ENCODE measurements at regions not wholly inside any gene's neighbourhood (a gene's known extent, or its start where the extent isn't known, plus 50 kb on each side); places are given as distances from the start of the nearest gene placed in this dataset.

DNA sequence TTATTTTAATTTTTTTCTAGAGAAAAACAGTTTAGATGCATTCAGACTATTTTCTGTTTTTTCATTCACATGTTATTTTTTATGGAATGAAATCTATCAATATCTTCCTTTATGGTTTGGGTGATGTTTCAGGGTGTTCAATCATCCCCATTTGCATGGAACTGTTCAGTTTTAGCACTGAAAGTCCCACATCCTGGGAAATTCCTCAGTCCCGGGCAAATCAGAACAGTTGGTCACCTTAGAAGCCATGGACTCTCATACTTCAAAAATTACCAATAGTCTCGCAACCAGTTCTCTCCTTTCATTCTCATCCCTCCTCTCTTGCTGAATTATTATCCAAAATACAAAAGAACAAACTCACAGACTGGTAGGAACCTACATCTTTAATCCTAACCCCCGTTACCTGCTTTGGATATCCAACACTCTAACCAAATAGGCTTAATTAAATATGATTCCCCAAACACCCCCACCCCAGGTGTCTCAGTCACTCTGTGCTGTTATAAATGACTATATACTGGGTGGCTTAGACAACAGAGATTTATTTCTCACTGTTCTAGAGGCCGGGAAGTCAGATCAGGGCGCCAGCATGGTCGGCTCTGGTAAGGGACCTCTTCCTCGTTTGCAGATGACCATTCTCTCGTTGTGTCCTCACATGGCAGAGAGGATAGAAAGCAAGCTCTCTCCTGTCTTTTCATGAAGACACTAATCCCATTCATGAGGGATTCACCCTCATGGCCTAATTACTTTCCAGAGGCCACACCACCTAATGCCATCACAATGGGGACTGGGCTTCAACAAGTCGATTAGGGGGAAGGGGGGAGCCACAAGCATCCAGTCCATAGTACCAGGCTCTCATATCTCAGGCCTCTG, 57.7 kb upstream of the SLC1A4 start:
- POLR2A ChIA-PET = interaction anchor here (0.6 kb wide), 1 partner anchor 78 kb away, joined by 3 read pairs; no protein-coding TSS in a partner anchor
- 35% methylated on average over 9 of the region's 9 CpGs for WGBS (ENCODE audit: low lambda C conversion rate)
- Histone ChIP-seq H3K9me3 (no peaks in the 10 kb centered on the region), H2AFZ (ENCODE audit: low read depth) (no peak overlapping the region), H3K9me2 (no peaks in the 10 kb centered on the region), H3K4me2 (no peak overlapping the region), H3K27me3 (ENCODE audit: insufficient read depth) (peaks cover 29% of the 10 kb centered on the region; the same call in 1 of the 2 replicates), H3K4me1 (ENCODE audit: control insufficient read depth in 1 of 2, insufficient read depth in 2 of 2, low read depth in 1 of 2, low read length in 1 of 2) (no peaks in the 10 kb centered on the region), H3K4me3 (ENCODE audit: low read depth in 2 of 2, low read length in 1 of 2) (no peak overlapping the region), H3K79me2 (ENCODE audit: insufficient read depth) (no peaks in the 10 kb centered on the region), H3K27ac (ENCODE audit: low read depth in 2 of 2, low read length in 1 of 2) (no peak overlapping the region), H4K20me1 (ENCODE audit: insufficient read depth) (no peaks in the 10 kb centered on the region), H3K36me3 (replicated peaks in 1 of 2; ENCODE audit: control insufficient read depth in 1 of 2, insufficient read depth in 2 of 2, low read length in 1 of 2) (no peaks in the 10 kb centered on the region), H3K9ac (no peak overlapping the region), H3F3A (replicated peaks; ENCODE audit: insufficient read depth) (no peaks in the 10 kb centered on the region)
- DNase-seq = no peak
- TF ChIP-seq, protein P1, sequence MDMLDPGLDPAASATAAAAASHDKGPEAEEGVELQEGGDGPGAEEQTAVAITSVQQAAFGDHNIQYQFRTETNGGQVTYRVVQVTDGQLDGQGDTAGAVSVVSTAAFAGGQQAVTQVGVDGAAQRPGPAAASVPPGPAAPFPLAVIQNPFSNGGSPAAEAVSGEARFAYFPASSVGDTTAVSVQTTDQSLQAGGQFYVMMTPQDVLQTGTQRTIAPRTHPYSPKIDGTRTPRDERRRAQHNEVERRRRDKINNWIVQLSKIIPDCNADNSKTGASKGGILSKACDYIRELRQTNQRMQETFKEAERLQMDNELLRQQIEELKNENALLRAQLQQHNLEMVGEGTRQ (IDR thresholded peaks at IDR 0.05; ENCODE audit: borderline replicate concordance, low read depth, low read length) = no peak
- TF ChIP-seq TCF12 (IDR thresholded peaks at IDR 0.05) (no peak), TEAD4 (IDR thresholded peaks at IDR 0.05; ENCODE audit: borderline replicate concordance, insufficient read depth) (no peak), FOXM1 (IDR thresholded peaks at IDR 0.05; ENCODE audit: low read depth) (no peak)
- TF ChIP-seq, protein P2, sequence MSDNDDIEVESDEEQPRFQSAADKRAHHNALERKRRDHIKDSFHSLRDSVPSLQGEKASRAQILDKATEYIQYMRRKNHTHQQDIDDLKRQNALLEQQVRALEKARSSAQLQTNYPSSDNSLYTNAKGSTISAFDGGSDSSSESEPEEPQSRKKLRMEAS (IDR thresholded peaks at IDR 0.05; ENCODE audit: low read depth) = no peak
- TF ChIP-seq, protein P3, sequence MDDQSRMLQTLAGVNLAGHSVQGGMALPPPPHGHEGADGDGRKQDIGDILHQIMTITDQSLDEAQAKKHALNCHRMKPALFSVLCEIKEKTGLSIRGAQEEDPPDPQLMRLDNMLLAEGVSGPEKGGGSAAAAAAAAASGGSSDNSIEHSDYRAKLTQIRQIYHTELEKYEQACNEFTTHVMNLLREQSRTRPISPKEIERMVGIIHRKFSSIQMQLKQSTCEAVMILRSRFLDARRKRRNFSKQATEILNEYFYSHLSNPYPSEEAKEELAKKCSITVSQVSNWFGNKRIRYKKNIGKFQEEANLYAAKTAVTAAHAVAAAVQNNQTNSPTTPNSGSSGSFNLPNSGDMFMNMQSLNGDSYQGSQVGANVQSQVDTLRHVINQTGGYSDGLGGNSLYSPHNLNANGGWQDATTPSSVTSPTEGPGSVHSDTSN (IDR thresholded peaks at IDR 0.05) = no peak
- CTCF ChIA-PET = interaction anchor here (1.1 to 2.1 kb wide), 2 partner anchors 14 to 109 kb away, joined by 3 to 9 read pairs; no protein-coding TSS in a partner anchor

DNA sequence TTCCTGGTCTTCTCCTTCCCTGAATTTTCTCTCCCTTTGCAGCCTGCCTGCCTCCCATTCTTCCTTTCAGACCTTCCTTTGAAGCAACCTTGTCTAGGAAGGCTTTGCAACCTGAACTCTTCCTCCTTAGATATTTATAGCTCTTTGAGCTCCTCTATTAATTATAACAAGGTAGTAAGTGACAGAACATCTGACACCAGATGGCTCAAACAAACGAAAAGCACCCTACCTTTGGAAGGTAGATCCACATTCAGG, 57.2 kb upstream of the SLC1A4 start:
- H3F3A ChIP-seq (replicated peaks; ENCODE audit: insufficient read depth) = no peaks in the 10 kb centered on the region
- no peak overlapping the region for H3K4me3 ChIP-seq (ENCODE audit: low read depth in 2 of 2, low read length in 1 of 2)
- peaks cover 29% of the 10 kb centered on the region; the same call in 1 of the 2 replicates for H3K27me3 ChIP-seq (ENCODE audit: insufficient read depth)
- no peaks in the 10 kb centered on the region for H3K36me3 ChIP-seq (replicated peaks in 1 of 2; ENCODE audit: control insufficient read depth in 1 of 2, insufficient read depth in 2 of 2, low read length in 1 of 2)
- ChIA-PET POLR2A (interaction anchor here (0.6 kb wide), 1 partner anchor 77 kb away, joined by 3 read pairs; no protein-coding TSS in a partner anchor), CTCF (interaction anchor here (1.2 to 2.1 kb wide), 2 partner anchors 8 to 14 kb away, joined by 4 to 9 read pairs; no protein-coding TSS in a partner anchor)
- H3K79me2 ChIP-seq (ENCODE audit: insufficient read depth) = no peaks in the 10 kb centered on the region
- no peak overlapping the region for H2AFZ ChIP-seq (ENCODE audit: low read depth)
- no peaks in the 10 kb centered on the region for H3K9me3 ChIP-seq
- TF ChIP-seq YY1 (IDR thresholded peaks at IDR 0.05; ENCODE audit: low read depth) (no peak), FOXM1 (IDR thresholded peaks at IDR 0.05; ENCODE audit: low read depth) (no peak), EP300 (IDR thresholded peaks at IDR 0.05; ENCODE audit: borderline replicate concordance in 1 of 2, low read depth in 1 of 2, low read length in 1 of 2) (no peak), RFX5 (IDR thresholded peaks at IDR 0.05; ENCODE audit: low read length) (no peak), GATA2 (CRISPR knock-in tag; IDR thresholded peaks at IDR 0.05) (no peak), RAD21 (IDR thresholded peaks at IDR 0.05; ENCODE audit: low read length) (no peak)
- TF ChIP-seq, protein P4, sequence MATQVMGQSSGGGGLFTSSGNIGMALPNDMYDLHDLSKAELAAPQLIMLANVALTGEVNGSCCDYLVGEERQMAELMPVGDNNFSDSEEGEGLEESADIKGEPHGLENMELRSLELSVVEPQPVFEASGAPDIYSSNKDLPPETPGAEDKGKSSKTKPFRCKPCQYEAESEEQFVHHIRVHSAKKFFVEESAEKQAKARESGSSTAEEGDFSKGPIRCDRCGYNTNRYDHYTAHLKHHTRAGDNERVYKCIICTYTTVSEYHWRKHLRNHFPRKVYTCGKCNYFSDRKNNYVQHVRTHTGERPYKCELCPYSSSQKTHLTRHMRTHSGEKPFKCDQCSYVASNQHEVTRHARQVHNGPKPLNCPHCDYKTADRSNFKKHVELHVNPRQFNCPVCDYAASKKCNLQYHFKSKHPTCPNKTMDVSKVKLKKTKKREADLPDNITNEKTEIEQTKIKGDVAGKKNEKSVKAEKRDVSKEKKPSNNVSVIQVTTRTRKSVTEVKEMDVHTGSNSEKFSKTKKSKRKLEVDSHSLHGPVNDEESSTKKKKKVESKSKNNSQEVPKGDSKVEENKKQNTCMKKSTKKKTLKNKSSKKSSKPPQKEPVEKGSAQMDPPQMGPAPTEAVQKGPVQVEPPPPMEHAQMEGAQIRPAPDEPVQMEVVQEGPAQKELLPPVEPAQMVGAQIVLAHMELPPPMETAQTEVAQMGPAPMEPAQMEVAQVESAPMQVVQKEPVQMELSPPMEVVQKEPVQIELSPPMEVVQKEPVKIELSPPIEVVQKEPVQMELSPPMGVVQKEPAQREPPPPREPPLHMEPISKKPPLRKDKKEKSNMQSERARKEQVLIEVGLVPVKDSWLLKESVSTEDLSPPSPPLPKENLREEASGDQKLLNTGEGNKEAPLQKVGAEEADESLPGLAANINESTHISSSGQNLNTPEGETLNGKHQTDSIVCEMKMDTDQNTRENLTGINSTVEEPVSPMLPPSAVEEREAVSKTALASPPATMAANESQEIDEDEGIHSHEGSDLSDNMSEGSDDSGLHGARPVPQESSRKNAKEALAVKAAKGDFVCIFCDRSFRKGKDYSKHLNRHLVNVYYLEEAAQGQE (IDR thresholded peaks at IDR 0.05; ENCODE audit: low read depth, low read length) = no peak
- TF ChIP-seq, protein P5, sequence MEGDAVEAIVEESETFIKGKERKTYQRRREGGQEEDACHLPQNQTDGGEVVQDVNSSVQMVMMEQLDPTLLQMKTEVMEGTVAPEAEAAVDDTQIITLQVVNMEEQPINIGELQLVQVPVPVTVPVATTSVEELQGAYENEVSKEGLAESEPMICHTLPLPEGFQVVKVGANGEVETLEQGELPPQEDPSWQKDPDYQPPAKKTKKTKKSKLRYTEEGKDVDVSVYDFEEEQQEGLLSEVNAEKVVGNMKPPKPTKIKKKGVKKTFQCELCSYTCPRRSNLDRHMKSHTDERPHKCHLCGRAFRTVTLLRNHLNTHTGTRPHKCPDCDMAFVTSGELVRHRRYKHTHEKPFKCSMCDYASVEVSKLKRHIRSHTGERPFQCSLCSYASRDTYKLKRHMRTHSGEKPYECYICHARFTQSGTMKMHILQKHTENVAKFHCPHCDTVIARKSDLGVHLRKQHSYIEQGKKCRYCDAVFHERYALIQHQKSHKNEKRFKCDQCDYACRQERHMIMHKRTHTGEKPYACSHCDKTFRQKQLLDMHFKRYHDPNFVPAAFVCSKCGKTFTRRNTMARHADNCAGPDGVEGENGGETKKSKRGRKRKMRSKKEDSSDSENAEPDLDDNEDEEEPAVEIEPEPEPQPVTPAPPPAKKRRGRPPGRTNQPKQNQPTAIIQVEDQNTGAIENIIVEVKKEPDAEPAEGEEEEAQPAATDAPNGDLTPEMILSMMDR (IDR thresholded peaks at IDR 0.05) = no peak
- TF ChIP-seq, protein P6, sequence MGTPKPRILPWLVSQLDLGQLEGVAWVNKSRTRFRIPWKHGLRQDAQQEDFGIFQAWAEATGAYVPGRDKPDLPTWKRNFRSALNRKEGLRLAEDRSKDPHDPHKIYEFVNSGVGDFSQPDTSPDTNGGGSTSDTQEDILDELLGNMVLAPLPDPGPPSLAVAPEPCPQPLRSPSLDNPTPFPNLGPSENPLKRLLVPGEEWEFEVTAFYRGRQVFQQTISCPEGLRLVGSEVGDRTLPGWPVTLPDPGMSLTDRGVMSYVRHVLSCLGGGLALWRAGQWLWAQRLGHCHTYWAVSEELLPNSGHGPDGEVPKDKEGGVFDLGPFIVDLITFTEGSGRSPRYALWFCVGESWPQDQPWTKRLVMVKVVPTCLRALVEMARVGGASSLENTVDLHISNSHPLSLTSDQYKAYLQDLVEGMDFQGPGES (IDR thresholded peaks at IDR 0.05; ENCODE audit: low read depth, low read length) = no peak
- no peak overlapping the region for H3K27ac ChIP-seq (ENCODE audit: low read depth in 2 of 2, low read length in 1 of 2)
- no peak overlapping the region for H3K9ac ChIP-seq
- 8% methylated on average over 1 of the region's 1 CpG for WGBS (ENCODE audit: low lambda C conversion rate)
- no peaks in the 10 kb centered on the region for H3K9me2 ChIP-seq
- H3K4me1 ChIP-seq (ENCODE audit: control insufficient read depth in 1 of 2, insufficient read depth in 2 of 2, low read depth in 1 of 2, low read length in 1 of 2) = no peaks in the 10 kb centered on the region
- no peak for DNase-seq
- no peaks in the 10 kb centered on the region for H4K20me1 ChIP-seq (ENCODE audit: insufficient read depth)
- no peak overlapping the region for H3K4me2 ChIP-seq
